ENCODE measurements at regions not wholly inside any gene's neighbourhood (a gene's known extent, or its start where the extent isn't known, plus 50 kb on each side); places are given as distances from the start of the nearest gene placed in this dataset.

GRCh38 chrX:13151828-13152517 is 107.6 kb upstream of the FAM9C start:
- TF ChIP-seq POLR2A (IDR thresholded peaks at IDR 0.05; ENCODE audit: low read depth, low read length) (no peak), TAF1 (IDR thresholded peaks at IDR 0.05; ENCODE audit: low read depth, low read length) (no peak)

Data from GM12891 (cell line).